Cerebellar cortex (tissue), 1 donor: ENCODE measurements at regions not wholly inside any gene's neighbourhood (a gene's known extent, or its start where the extent isn't known, plus 50 kb on each side); places are given as distances from the start of the nearest gene placed in this dataset.

Experiments
- DNase-seq: peaks from one replicate; pipeline ENCODE4 v3.0.0-alpha.2; 2015; ENCODE audit warnings: low spot score

DNA sequence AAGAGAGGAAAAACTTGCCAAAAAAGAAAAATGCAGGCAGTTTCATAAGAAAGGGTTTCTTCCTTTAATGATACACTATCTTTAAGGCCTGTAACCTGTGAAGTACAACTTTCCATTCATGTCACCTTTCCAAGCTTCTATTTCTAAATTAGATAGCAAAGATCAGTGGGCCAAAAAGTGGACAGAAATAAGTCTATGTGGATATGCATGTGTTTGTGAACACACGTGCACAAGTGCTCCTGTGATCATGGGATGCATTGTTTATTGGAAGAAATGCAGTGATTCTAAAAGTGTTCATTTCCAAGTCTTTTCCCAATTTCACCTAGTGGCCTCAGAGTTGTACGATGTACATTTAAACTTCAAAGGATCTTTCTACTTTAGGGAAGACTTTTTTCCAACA, 230.0 kb upstream of the BLID start:
- no peak for DNase-seq

- DNase-seq = no peak
Observed at GRCh38 chr11:122345586-122345985, 229.6 kb upstream of the BLID start.

DNA sequence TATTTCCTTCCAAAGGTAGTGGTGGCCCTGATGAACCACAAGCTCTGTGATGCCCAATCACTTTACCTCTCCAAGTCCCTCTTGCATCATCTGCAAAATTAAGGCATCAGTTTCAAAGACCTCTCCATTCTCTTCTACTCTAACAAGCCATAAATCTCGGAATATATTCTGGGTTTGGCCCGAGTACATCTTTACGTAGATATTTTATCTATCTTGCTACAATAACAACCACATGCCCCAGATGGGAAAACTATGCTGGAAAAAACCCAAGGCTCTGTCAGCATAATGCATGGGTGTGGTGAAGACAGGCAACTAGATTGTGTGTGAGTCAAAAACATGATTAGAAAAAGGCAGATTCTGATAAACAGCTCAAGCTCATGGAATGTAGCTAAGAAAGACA, 228.2 kb upstream of the BLID start:
- no peak for DNase-seq

- DNase-seq = no peak
Observed at GRCh38 chr11:122343210-122343609, 227.2 kb upstream of the BLID start.

DNA sequence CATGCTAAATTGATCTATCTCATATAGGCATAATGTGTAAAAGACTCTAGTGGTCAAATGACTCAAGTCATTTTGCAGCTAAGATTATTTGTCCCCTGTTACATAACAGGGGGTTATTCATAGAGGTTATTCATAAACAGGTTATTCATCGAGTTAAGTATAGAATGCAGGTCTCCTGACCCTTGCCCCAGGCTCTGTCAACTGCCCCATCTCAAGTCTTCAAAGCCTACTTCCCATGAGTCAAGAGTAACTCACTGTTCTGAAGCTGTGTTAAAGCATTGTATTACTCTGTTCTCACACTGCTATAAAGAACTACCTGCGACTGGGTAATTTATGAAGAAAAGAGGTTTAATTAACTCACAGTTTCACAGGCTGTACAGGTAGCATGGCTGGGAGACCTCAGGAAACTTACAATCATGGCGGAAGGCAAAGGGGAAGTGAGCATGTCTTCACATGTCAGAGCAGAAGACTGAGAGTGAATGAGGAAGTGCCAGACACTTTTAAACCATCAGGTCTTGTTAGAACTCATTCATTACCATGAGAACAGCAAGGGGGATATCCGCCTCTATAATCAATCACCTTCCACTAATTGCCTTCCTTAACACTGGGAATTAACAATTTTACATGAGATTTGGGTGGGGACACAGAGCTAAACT, 226.2 kb upstream of the BLID start:
- DNase-seq = no peak

DNA sequence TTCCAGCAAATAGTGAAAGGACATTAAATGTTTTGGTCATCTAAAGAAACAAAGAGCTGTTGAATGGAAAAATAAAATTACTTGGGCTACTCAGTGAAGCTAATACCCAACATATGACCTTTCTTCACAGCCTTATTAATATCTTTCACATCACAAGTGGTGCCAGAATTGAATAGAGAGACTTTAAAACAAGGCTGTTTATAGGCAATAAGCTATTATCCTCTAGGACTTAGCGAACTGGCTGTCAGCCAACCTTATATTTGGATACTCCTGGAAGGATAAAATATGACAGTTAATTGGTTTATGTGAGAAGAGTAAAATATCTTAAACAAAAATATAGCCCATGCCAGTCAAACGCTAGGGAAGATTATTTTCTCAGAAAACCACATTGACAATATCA, 225.5 kb upstream of the BLID start:
- no peak for DNase-seq

DNA sequence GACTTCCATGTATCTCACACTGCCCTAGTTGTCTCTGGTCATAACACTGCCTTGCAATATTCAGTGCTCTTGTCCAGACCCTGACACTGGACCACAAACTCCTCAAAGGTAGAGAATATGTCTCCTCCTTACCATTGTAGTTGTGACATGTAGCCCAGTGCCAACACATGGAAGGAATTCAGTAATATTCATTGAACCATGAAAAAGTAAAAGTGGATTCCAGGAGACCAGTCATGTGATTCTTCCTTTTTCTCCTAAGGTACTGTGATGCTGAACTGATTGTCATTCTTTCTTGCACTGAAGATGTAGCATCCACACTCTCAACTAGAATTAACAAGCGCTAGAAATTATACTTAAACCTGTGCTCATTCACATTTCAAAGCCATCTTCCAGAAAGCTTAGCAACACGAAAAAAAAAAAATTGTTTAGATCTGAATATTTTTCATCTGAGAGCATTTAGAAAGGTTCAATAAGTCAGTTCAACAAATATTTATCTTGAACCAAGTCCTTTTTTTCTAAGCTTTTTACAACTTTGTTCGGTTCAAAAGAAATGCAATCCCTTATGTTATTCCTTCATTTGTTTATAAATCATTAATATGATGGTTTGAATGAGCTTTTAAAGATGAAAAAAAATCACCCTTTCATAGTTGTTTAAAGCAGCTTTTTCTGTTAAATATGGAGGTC, 224.7 kb upstream of the BLID start:
- no peak for DNase-seq

- DNase-seq = no peak
Observed at GRCh38 chr11:122339436-122340060, 223.5 kb upstream of the BLID start.

DNA sequence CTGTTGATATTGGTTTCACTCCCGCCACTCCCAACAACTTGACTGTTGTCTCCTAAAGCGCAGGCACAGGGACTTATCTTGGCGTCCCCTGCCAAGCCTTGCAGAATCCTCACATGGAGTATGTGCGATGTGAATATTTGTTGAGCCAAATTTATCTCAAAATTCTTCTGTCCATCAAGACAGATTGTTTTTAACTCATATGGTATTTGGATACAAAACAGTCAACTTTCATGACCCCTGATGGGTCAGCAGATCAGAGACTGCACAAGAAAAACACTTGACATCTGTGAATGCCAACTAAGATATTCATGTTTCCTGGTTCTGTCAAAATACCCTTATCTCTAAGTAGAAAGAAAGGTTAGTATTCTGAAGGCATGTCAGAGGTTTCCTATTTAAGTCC, 221.7 kb upstream of the BLID start:
- no peak for DNase-seq

DNA sequence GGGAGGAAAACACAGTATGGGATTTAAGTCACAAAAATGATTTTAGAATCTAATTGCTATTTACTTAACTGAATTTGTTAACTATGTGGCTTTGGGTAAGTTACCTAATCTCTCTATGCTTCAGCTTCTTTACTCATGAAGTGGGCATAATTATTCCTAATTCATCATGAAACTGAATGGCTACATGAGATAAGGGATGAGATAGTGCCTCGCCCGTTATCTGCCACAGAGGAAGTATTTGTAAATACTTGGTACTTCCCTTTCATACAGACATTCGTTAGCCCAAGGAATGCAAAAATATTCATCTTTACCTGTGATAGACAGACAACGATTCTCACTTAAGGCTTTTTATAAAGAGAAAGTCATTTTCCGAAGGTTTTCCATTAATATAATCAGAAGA, 221.2 kb upstream of the BLID start:
- DNase-seq = no peak

DNA sequence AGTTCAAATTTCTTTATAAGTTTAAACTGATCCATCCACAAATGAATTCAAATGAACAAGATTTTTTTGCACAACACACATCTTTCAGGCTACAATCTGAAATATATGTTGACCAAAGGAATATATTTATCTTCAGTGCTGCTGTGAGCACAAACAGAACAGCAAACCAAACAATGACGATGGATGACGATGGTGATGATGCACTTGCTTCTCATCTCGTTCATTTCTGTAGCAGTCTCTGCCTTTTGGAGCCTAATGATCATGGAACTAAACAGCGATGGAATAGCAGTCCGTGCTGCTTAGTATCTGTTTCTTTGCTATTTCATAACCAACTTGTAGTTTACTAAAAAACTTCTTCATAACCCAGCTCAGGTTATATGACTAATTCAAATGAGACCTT, 220.7 kb upstream of the BLID start:
- DNase-seq = no peak

DNA sequence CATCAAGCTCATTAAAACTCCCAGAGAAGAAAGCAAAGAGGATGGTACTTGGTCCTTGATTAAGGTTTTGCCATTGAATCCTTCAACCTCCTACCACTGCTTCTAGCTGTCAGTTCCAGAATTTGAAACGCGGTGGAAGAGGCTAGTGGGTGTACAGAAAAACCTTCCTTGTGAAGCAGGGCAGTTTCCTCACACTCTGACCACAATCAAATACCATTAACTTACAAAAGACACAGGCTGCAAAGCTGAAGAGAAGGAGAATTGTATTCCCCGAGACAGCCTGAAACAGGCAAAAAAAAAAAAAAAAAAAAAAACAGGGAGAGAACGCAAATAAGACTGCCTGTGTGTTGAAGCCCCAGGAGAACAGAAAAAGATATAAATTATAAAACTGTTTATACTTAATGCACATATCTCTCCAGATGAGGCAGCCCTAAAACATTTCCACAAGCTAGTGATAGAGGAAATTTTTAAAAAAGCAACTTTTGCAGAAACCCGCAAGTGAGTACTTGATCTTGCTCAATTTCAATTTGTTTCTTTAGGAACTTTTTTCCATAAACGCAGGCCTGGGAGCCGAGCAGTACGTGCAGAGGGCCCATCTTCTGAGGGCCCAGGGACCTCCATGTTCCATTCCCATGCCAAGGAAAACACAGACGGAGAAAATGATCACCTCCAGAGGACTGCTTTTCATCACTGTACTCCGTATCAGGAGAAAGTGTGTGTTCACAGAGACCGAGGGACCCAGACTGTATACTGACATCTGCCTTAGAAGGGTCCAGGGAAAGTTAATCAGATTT, 218.7 kb upstream of the BLID start:
- DNase-seq = no peak

DNA sequence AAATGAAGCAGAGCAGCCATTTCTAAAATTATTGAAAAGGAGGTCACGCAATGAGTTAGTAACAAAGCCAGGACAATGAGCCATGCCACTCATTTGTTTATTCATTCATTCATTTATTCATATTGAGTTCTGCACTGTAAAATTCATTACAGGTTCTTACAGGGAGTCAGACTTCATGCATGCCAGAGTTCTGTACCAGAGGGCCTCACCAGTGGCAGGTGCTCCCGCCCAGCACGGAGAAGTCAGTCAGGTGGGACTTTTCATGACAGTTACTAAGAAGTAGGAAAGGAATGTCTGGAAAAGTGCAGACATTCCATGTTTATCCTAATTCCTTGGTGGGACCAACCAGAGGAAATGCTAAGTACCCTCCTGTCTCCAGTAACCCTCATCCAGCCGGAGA, 217.5 kb upstream of the BLID start:
- no peak for DNase-seq

DNA sequence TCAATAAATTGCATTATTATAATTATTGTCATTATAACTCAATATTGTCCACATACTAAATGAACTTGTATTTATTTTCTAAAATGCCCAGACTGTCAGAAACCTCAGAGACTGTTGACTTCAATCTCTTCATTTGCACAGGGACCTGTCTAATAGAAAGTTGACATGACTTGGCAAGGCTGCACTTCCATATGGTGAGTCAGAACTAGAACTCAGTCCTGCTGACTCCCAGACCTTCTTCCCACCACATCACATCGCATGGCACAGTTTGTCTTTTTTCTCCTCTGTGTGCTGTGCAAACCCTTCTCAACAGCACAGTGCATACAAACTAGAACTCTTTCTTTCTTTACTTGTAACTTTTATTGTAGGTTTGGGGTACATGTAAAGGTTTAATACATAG, 215.1 kb upstream of the BLID start:
- no peak for DNase-seq

DNA sequence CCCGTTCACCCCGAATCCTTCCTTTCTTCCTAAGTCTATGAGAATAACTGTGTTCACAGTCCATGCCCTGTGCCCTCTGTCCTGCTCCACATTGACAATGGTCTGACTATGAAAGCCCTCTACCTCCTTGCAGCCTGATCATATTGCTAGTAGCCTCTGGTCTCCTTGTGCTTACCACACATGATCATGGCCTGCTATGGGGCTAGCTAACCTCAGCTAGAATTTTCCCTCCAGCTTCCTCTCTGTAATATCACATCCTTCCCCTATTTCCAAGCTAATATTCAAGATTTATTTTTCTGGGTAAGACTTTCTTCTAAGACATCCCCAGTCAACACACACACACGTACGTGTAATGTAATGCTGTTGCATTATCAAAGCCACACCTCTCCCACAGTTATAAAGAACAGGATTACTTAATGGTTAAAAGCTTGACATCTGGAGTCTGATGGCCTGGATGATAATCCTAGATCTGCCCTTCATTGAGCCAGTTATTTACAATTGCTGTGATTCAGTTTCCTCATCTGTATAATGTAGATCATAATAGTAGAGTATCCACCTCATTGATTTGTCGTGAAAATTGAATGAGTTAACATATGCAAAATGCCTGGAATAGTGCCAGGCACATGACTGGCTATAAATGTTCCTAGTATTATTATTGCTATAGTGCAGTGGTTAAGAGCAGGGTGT, 214.4 kb upstream of the BLID start:
- DNase-seq = no peak

DNA sequence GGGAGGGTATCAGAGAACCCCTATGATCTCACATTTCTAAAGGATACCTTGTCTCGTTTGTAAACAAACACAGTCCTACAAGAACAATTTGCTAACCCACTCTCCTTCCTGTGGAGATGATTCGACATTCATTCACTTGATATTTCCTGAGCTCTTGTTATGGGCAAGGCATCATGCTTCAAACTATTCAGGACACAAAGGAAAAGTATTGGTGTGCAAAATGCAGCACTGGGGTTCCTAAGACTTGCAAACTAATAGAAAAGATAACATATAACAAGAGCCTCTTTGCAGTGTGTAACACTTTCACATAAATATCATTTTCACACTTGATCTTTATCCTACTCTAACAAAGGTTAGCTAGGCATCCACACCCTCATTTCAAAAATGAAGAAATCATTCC, 211.5 kb upstream of the BLID start:
- DNase-seq = no peak

GRCh38 chr11:122323754-122324421, 207.9 kb upstream of the BLID start:
- DNase-seq = no peak

DNA sequence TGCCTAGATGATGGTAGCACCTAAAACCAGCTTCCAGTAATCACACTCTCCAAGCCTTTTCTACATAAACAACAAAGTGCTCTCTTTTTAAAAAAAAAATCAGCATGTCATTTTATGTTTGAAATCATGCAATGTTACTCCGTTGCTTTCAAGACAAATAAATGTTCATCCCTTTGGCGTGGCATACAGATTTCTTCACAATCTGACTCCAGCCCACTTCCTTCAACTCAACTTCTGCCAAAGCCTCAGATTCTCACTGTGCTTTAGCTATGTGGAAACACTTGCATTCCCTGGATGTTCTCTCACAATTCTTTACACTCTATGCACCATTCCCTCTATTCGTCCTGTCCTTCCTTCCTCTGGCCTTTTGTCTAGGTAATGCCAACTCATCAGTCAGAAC, 206.3 kb upstream of the BLID start:
- no peak for DNase-seq

- DNase-seq = no peak
Observed at GRCh38 chr11:122320671-122321070, 204.7 kb upstream of the BLID start.

- DNase-seq = no peak
Observed at GRCh38 chr11:122319691-122320620, 203.9 kb upstream of the BLID start.

DNA sequence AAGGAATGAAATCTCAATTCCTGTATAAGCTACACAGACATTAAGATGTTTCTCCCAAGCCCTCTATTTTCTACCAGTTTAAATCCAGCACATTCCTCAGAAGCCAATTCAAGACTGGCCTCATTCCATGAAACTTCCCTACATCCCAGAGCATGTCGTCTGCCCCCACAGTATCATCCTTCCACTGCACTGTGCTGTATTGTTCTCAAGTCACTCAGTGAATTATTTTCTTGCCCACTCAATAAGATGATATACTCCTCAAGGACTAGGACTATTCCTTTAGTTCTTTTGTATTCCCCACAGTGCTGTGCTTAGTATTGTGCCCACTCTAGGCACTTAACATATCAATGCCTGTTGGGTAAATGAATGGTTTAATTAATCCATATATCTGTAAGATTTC, 203.1 kb upstream of the BLID start:
- no peak for DNase-seq
